Endothelial cell of umbilical vein (primary cell): ENCODE measurements at regions not wholly inside any gene's neighbourhood (a gene's known extent, or its start where the extent isn't known, plus 50 kb on each side); places are given as distances from the start of the nearest gene placed in this dataset.

Experiments used
- BruUV-seq: library from RNA; stranded (reverse); fragments of 400-500 nt; replicated peaks from 2 replicates; lab custom pipeline; 2021; lab: Mats Ljungman, UMichigan
- CTCF ChIA-PET: fragments of 300-600, 350-600 bp; sonication (Branson Sonifier 250); formaldehyde crosslinking; loops from one replicate; lab custom pipeline; 2021; ENCODE audit warnings: antibody characterized with exemption, inconsistent platforms; lab: Charles Lee
- POLR2A ChIA-PET: fragments of 300-600, 350-600 bp; sonication (Branson Sonifier 250); formaldehyde crosslinking; loops from one replicate; lab custom pipeline; 2021; ENCODE audit warnings: antibody characterized with exemption, inconsistent platforms; lab: Charles Lee
- DNase-seq: peaks from one replicate; pipeline ENCODE4 v3.0.0-alpha.2; 2011; ENCODE audit warnings: low read depth, low spot score
- FAIRE-seq: peaks from 2 replicates; lab custom pipeline; 2011; peaks lifted over from hg19 to GRCh38; lab: Jason Lieb, UNC
- H2AFZ ChIP-seq: 2 replicates; pipeline ENCODE4 v1.6.0; 2012; ENCODE audit warnings: low read depth, low read length, control low read depth, inconsistent platforms
- H3K27ac ChIP-seq: 2 replicates; pipeline ENCODE4 v1.5.1; 2011; ENCODE audit warnings: low read depth, mild to moderate bottlenecking, control low read depth, low read length, moderate library complexity; ENCODE audit not compliant: insufficient read depth
- H3K27me3 ChIP-seq, 2 experiments: 2 replicates each; pipeline versions ENCODE4 v1.6.0 to v1.6.1; 2011; ENCODE audit warnings: low read length in 2 of 2, mixed read lengths in 1 of 2; ENCODE audit not compliant: control insufficient read depth in 2 of 2, insufficient read depth in 2 of 2
- H3K36me3 ChIP-seq, 2 experiments: 2 replicates in 1 of 2; 3 replicates in 1 of 2; pipeline ENCODE4 v1.5.1; 2011; ENCODE audit warnings: low read length in 2 of 2, mild to moderate bottlenecking in 1 of 2, moderate library complexity in 1 of 2; ENCODE audit not compliant: control insufficient read depth in 2 of 2, insufficient read depth in 2 of 2; ENCODE audit errors: extremely low read depth in 1 of 2
- H3K4me1 ChIP-seq: 3 replicates; pipeline ENCODE4 v1.5.1; 2011; ENCODE audit warnings: mild to moderate bottlenecking, low read length; ENCODE audit not compliant: control insufficient read depth, insufficient read depth; ENCODE audit errors: extremely low read depth
- H3K4me2 ChIP-seq: 2 replicates; pipeline ENCODE4 v1.6.1; 2011; ENCODE audit warnings: low read length, control low read depth, mixed read lengths; ENCODE audit not compliant: insufficient read depth
- H3K4me3 ChIP-seq, 3 experiments: fragments of 200-600 bp in 1 of 3; sonication (generic), shearing (Covaris generic) in 1 of 3; replicated peaks in 1 of 3; 2 replicates each; pipeline ENCODE4 v1.5.1; 2011 to 2016; ENCODE audit warnings: control low read depth in 3 of 3, low read length in 3 of 3, mild to moderate bottlenecking in 2 of 3, inconsistent platforms in 1 of 3, low read depth in 1 of 3, moderate library complexity in 1 of 3; ENCODE audit not compliant: insufficient read depth in 1 of 3
- H3K79me2 ChIP-seq: 2 replicates; pipeline ENCODE4 v1.6.0; 2012; ENCODE audit warnings: low read length, inconsistent platforms; ENCODE audit not compliant: control insufficient read depth, insufficient read depth
- H3K9ac ChIP-seq: replicated peaks from 2 replicates; pipeline ENCODE3; 2011; ENCODE audit warnings: low read length, control low read depth; ENCODE audit not compliant: insufficient read depth; ENCODE audit errors: extremely low read depth
- H3K9me1 ChIP-seq: replicated peaks from 3 replicates; pipeline ENCODE4 v1.6.0; 2011; ENCODE audit warnings: mild to moderate bottlenecking, low read length; ENCODE audit not compliant: control insufficient read depth, insufficient read depth; ENCODE audit errors: extremely low read depth
- H3K9me3 ChIP-seq: replicated peaks from 2 replicates; pipeline ENCODE4 v1.5.1; 2012; ENCODE audit warnings: low read length, inconsistent platforms; ENCODE audit not compliant: control insufficient read depth, insufficient read depth
- H4K20me1 ChIP-seq: replicated peaks from 2 replicates; pipeline ENCODE3; 2011; ENCODE audit warnings: mild to moderate bottlenecking, low read length; ENCODE audit not compliant: control insufficient read depth, insufficient read depth; ENCODE audit errors: extremely low read depth
- EZH2 ChIP-seq: IDR thresholded peaks from 2 replicates; pipeline ENCODE4 v1.6.1; 2012; ENCODE audit warnings: borderline replicate concordance, low read depth, mild to moderate bottlenecking, moderate library complexity, low read length, inconsistent platforms; ENCODE audit not compliant: severe bottlenecking
- FOS ChIP-seq: IDR thresholded peaks from 2 replicates; pipeline ENCODE4 v1.6.1; 2011; ENCODE audit warnings: mild to moderate bottlenecking, low read length, moderate library complexity, borderline replicate concordance; ENCODE audit not compliant: insufficient read depth
- GATA2 ChIP-seq: IDR thresholded peaks from 2 replicates; pipeline ENCODE4 v1.7.0; 2011; ENCODE audit warnings: low read depth, mild to moderate bottlenecking, moderate library complexity, mixed read lengths, low read length; ENCODE audit not compliant: insufficient read length, insufficient read depth
- JUN ChIP-seq: IDR thresholded peaks from 2 replicates; pipeline ENCODE4 v1.6.1; 2011; ENCODE audit warnings: borderline replicate concordance, low read depth; ENCODE audit not compliant: insufficient read length, insufficient read depth
- MAX ChIP-seq: IDR thresholded peaks from 2 replicates; pipeline ENCODE4 v1.6.1; 2011; ENCODE audit not compliant: insufficient read depth, insufficient read length
- MYC ChIP-seq: IDR thresholded peaks from one replicate; pipeline ENCODE4 v1.6.1; 2011; ENCODE audit warnings: mild to moderate bottlenecking, low read depth, low read length
- POLR2A ChIP-seq: IDR thresholded peaks from 2 replicates; pipeline ENCODE4 v1.6.1; 2012; ENCODE audit warnings: low read depth, mild to moderate bottlenecking, control low read depth, low read length
- POLR2AphosphoS5 ChIP-seq: IDR thresholded peaks from 2 replicates; pipeline ENCODE4 v1.6.1; 2012; ENCODE audit warnings: low read depth, mild to moderate bottlenecking, control low read depth, low read length, moderate library complexity; ENCODE audit not compliant: insufficient read depth
- dilution Hi-C: fragments of 300-500 bp; cut with MboI; formaldehyde crosslinking; loops from one replicate; pipeline ENCODE4 v1.15.0; 2019; ENCODE audit warnings: low sequenced_read_pairs; ENCODE audit not compliant: extremely low pct_ligation_motif_present
- intact Hi-C: fragments of 100-400 bp; cut with micrococcal nuclease; formaldehyde crosslinking; loops from one replicate; pipeline ENCODE4 v1.10.0; 2022
- TF ChIP-seq, protein P1 (sequence below), 2 donors: IDR thresholded peaks; 1 replicate in 1 of 2; 2 replicates in 1 of 2; pipeline ENCODE4 v1.5.1; 2011; ENCODE audit warnings: low read length in 2 of 2, mild to moderate bottlenecking in 2 of 2, moderate library complexity in 2 of 2, control low read depth in 1 of 2, inconsistent platforms in 1 of 2, low read depth in 1 of 2; ENCODE audit not compliant: insufficient read depth in 1 of 2; ENCODE audit errors: extremely low read depth in 1 of 2

- Histone ChIP-seq H3K9me3 (peaks cover 2% of the 10 kb centered on the region), H3K9ac (no peak overlapping the region), H3K36me3 (no peaks in the 10 kb centered on the region), H3K27ac (no peak overlapping the region), H3K9me1 (no peaks in the 10 kb centered on the region), H3K27me3 (no peaks in the 10 kb centered on the region), H3K79me2 (no peaks in the 10 kb centered on the region), H3K4me2 (no peak overlapping the region), H3K4me3 (no peak overlapping the region), H2AFZ (no peak overlapping the region), H4K20me1 (no peaks in the 10 kb centered on the region), H3K4me1 (no peaks in the 10 kb centered on the region)
- dilution Hi-C loops (no loop called here), intact Hi-C loops (no loop called here)
- FAIRE-seq (no peak), DNase-seq (no peak)
- TF ChIP-seq POLR2AphosphoS5 (no peak), MYC (no peak)
- CTCF ChIA-PET, result no interaction called here
- POLR2A ChIA-PET, result no interaction called here
- no TSS peak for BruUV-seq
These were observed 78.0 kb upstream of the RERGL start for GRCh38 chr12:18168016-18168415.

- intact Hi-C loops (no loop called here), dilution Hi-C loops (no loop called here)
- no peaks in the 10 kb centered on the region for H3K27me3 ChIP-seq
- FAIRE-seq (no peak), DNase-seq (no peak)
- no peak overlapping the region for H3K4me3 ChIP-seq
- ChIA-PET POLR2A (no interaction called here), CTCF (no interaction called here)
- no peaks in the 10 kb centered on the region for H4K20me1 ChIP-seq
- H3K4me1 ChIP-seq, result no peaks in the 10 kb centered on the region
- H3K4me2 ChIP-seq, result no peak overlapping the region
- no peaks in the 10 kb centered on the region for H3K79me2 ChIP-seq
- H3K9me1 ChIP-seq, result no peaks in the 10 kb centered on the region
- TF ChIP-seq, protein P1, sequence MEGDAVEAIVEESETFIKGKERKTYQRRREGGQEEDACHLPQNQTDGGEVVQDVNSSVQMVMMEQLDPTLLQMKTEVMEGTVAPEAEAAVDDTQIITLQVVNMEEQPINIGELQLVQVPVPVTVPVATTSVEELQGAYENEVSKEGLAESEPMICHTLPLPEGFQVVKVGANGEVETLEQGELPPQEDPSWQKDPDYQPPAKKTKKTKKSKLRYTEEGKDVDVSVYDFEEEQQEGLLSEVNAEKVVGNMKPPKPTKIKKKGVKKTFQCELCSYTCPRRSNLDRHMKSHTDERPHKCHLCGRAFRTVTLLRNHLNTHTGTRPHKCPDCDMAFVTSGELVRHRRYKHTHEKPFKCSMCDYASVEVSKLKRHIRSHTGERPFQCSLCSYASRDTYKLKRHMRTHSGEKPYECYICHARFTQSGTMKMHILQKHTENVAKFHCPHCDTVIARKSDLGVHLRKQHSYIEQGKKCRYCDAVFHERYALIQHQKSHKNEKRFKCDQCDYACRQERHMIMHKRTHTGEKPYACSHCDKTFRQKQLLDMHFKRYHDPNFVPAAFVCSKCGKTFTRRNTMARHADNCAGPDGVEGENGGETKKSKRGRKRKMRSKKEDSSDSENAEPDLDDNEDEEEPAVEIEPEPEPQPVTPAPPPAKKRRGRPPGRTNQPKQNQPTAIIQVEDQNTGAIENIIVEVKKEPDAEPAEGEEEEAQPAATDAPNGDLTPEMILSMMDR (IDR thresholded peaks at IDR 0.05; ENCODE audit: extremely low read depth in 1 of 2, insufficient read depth in 1 of 2, low read depth in 1 of 2, low read length in 2 of 2), result no peak
- TF ChIP-seq JUN (no peak), FOS (no peak), POLR2AphosphoS5 (no peak), POLR2A (no peak), MYC (no peak), GATA2 (no peak), EZH2 (no peak), MAX (no peak)
- H3K27ac ChIP-seq, result no peak overlapping the region
- no peaks in the 10 kb centered on the region for H3K36me3 ChIP-seq
- H3K9ac ChIP-seq, result no peak overlapping the region
- no TSS peak for BruUV-seq
- no peak overlapping the region for H2AFZ ChIP-seq
- no peaks in the 10 kb centered on the region for H3K9me3 ChIP-seq
These were observed 75.9 kb upstream of the RERGL start for GRCh38 chr12:18165889-18166288.
